Skeletal muscle tissue (tissue), 3 donors: ENCODE measurements at regions not wholly inside any gene's neighbourhood (a gene's known extent, or its start where the extent isn't known, plus 50 kb on each side); places are given as distances from the start of the nearest gene placed in this dataset.

ENCODE experiments used
- H3K27ac ChIP-seq: one replicate; pipeline ENCODE4 v1.7.0; 2013; ENCODE audit warnings: mild to moderate bottlenecking, low read depth, low read length, inconsistent platforms
- H3K27me3 ChIP-seq, 3 donors: one replicate each; pipeline ENCODE4 v1.7.0; 2013; ENCODE audit warnings: low read length in 3 of 3; ENCODE audit not compliant: control insufficient read depth in 3 of 3, insufficient read depth in 3 of 3
- H3K36me3 ChIP-seq, 3 donors: one replicate each; pipeline ENCODE4 v1.7.0; 2013; ENCODE audit warnings: low read length in 3 of 3; ENCODE audit not compliant: control insufficient read depth in 3 of 3, insufficient read depth in 3 of 3
- H3K4me1 ChIP-seq, 3 donors: one replicate each; pipeline ENCODE4 v1.7.0; 2013; ENCODE audit warnings: low read length in 3 of 3, mild to moderate bottlenecking in 3 of 3; ENCODE audit not compliant: control insufficient read depth in 3 of 3, insufficient read depth in 3 of 3
- H3K4me3 ChIP-seq, 3 donors: one replicate each; pipeline ENCODE4 v1.7.0; 2013; ENCODE audit warnings: low read length in 3 of 3
- H3K9ac ChIP-seq, 3 donors: one replicate each; pipeline ENCODE4 v1.7.0; 2013; ENCODE audit warnings: low read length in 3 of 3, mild to moderate bottlenecking in 3 of 3, moderate library complexity in 2 of 3, low read depth in 1 of 3
- H3K9me3 ChIP-seq, 3 donors: one replicate each; pipeline ENCODE4 v1.7.0; 2013; ENCODE audit warnings: low read length in 3 of 3; ENCODE audit not compliant: control insufficient read depth in 3 of 3
- donor health status: Osteomylitis.

DNA sequence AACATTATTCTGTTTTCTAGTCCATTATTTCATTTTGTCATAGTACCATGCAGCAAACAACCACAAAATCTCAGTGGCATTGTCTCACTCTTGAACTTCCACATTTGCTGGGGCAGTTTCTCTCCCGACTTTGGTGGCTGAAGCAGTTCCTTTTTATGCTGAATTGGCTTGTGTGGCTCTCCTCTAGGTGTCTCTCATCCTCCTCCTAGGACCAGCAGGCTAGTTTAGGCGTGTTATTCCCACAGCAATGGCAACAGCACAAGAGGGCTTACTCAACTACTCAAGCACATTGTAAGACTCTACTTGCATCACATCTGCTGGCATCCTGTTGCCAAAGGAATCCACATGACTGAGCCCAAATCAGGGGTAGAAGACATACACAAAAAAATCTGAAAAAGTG is 201.8 kb upstream of the KCNH8 start:
- H3K4me3 ChIP-seq: no peak overlapping the region
- no peaks in the 10 kb centered on the region for H3K36me3 ChIP-seq
- H3K4me1 ChIP-seq: no peaks in the 10 kb centered on the region
- no peak overlapping the region for H3K27ac ChIP-seq
- no peaks in the 10 kb centered on the region for H3K27me3 ChIP-seq
- H3K9ac ChIP-seq: no peak overlapping the region
- H3K9me3 ChIP-seq: peaks cover 0 to 2% (median 0%) of the 10 kb centered on the region in 3 donors

DNA sequence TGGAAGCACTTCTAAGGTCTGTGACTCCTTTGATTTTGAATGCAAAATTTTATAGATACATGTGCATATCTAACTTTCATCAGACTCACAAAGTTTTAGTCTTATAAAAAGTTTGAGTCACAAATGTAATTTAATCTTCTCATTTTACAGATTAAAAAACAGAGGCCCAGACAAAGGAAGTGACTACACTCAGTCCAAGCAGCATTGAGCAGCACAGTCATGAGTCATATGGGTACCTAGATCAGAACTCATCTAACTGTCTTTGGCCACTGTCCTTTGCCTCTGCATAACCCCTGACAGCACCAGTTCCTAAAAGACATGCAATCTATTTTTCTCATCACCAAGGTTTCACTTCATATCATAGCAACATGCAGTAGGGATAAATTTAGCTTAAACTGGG is 210.7 kb upstream of the KCNH8 start:
- Histone ChIP-seq H3K9me3 (no peaks in the 10 kb centered on the region), H3K4me3 (no peak overlapping the region), H3K4me1 (no peaks in the 10 kb centered on the region)

DNA sequence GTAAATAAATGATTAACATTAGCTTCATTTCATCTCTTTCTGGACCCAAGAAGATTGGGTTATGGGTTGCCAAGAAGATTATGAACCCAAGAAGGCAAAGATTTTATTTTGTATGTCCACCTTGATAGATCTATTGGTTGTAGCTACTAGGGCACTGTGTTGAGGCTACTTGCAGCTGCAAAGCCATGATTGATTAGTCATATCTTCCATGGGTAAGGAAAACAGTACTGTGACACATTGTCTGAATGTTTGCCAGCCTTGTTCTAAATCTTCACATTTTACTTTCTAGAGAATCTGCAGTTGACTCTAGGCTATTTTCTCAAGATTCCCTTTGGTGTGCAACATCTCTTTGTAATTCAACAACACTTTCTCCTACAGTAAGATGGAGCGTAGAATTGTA is 229.2 kb upstream of the KCNH8 start:
- no peaks in the 10 kb centered on the region for H3K27me3 ChIP-seq
- no peak overlapping the region for H3K9ac ChIP-seq
- no peaks in the 10 kb centered on the region for H3K36me3 ChIP-seq
- H3K27ac ChIP-seq: no peak overlapping the region
- H3K4me3 ChIP-seq: no peak overlapping the region
- no peaks in the 10 kb centered on the region for H3K4me1 ChIP-seq
- no peaks in the 10 kb centered on the region for H3K9me3 ChIP-seq

More for the DNA sequence above, 210.7 kb upstream of the KCNH8 start:
- no peak overlapping the region for H3K9ac ChIP-seq
- no peak overlapping the region for H3K27ac ChIP-seq
- no peaks in the 10 kb centered on the region for H3K27me3 ChIP-seq
- no peaks in the 10 kb centered on the region for H3K36me3 ChIP-seq

DNA sequence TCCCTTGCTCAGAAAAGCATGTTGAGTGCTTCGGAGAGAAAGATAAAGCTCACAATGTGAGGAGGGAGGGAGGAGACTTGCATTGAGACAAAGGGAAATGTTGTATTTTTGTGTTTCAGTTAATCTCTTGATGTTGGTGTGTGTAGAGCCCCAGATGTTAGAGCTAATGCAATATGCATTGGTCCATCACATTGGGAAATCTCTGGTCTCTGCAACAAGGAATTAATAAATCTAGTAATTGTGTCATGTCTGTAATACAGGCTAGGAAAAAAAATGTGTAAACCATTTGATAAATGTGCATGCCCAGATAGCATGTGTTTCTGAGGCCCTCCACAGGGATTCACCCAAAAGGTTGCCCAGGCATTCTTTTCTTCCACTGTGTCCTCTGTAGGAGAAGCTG is 230.4 kb upstream of the KCNH8 start:
- Histone ChIP-seq H3K27ac (no peak overlapping the region), H3K9me3 (no peaks in the 10 kb centered on the region)

DNA sequence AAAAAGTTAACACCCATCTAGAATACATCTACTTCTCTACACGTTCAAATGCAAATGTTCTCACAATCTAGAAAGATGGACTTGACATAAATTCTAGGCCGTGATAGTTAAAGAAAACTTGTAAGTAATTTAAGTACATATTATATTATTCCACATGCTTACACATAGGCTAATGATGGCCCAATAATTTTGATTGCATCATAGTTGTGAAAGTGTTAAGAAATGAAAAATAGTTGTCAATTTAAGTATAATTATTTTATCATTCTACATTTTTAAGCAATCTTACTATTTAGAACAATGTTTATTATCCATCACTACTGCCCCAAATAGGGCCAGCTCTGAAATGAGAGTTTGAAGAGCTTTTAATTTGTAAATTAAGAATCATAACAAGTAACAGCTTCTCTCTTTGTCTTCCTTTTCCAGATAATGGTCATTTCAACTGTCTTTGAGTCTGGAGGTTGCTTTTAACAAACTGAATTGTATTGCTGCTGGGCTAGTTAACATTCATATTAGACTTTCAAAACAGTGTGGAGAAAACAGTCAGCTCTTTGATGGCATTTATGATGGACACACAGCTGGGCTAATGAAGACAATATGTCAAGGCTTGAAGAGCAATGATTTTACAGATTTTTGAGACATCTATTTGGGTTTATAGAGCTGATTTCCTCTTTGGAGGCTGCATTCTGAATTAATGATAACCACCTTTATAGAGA is 246.1 kb upstream of the KCNH8 start:
- H3K4me1 ChIP-seq: no peaks in the 10 kb centered on the region
- no peak overlapping the region for H3K4me3 ChIP-seq
- no peaks in the 10 kb centered on the region for H3K36me3 ChIP-seq
- H3K27me3 ChIP-seq: no peaks in the 10 kb centered on the region
- no peaks in the 10 kb centered on the region for H3K9me3 ChIP-seq
- no peak overlapping the region for H3K9ac ChIP-seq
- no peak overlapping the region for H3K27ac ChIP-seq

More for the DNA sequence above, 230.4 kb upstream of the KCNH8 start:
- H3K9ac ChIP-seq: no peak overlapping the region
- H3K4me3 ChIP-seq: no peak overlapping the region
- no peaks in the 10 kb centered on the region for H3K27me3 ChIP-seq
- H3K36me3 ChIP-seq: no peaks in the 10 kb centered on the region
- no peaks in the 10 kb centered on the region for H3K4me1 ChIP-seq

DNA sequence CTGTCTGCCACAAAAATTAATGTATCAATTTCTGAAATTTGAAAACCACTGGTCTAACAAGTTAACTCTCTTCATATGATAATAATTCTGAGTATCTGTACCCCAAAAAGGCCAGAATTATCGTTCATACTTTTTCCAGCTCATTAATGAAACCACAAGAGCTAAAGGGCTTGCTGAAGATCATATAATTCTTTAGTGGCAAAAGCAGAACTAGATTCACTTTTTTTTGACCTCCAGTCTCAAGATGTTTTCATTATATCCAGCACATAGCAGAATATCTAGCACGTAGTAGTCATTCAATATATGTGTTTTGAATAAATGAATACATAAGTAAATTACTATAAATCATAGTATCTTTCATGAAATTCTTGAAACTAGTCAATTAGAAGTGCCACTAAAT is 246.7 kb upstream of the KCNH8 start:
- H3K9me3 ChIP-seq: no peaks in the 10 kb centered on the region
- H3K36me3 ChIP-seq: no peaks in the 10 kb centered on the region
- H3K4me3 ChIP-seq: no peak overlapping the region
- H3K27ac ChIP-seq: no peak overlapping the region
- no peaks in the 10 kb centered on the region for H3K4me1 ChIP-seq
- H3K27me3 ChIP-seq: no peaks in the 10 kb centered on the region
- no peak overlapping the region for H3K9ac ChIP-seq

DNA sequence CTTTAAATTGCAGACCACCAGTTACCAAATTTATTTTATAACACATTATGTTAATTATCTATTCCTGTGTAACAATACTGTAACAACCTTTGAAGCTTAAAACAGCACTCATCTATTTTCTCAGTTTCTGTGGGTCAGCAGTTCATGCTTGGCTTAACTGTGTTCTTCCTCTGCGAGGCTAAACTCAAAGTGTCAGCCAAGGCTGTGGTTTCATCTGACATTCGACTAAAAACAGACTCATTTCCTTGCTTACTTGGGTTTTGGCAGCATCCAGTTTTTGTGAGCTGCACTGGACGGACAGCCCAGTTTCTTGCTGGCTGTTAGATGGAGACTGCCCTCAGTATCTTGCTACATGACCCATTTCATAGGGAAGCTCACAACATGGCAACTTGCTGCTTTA is 247.3 kb upstream of the KCNH8 start:
- Histone ChIP-seq H3K4me3 (no peak overlapping the region), H3K9me3 (no peaks in the 10 kb centered on the region), H3K27me3 (no peaks in the 10 kb centered on the region), H3K4me1 (no peaks in the 10 kb centered on the region), H3K36me3 (no peaks in the 10 kb centered on the region), H3K9ac (no peak overlapping the region), H3K27ac (no peak overlapping the region)

DNA sequence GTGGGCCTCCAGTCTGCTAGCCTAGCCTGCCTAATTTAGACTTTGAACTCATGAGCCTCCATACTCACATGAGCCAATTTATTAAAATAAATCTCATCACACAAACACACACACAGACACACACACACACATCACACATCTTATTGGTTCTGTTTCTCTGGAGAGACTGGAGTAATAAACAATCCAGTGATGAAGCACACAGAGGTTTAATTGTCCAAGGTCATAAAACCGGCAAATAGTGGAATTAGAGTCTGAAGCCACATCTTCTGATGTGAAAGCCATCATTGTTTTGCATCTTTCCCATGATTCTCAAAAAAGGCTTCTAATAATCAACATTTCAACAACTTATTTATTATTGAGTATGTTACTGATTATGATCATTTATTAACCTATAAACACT is 249.4 kb upstream of the KCNH8 start:
- H3K9me3 ChIP-seq: no peaks in the 10 kb centered on the region
- no peak overlapping the region for H3K9ac ChIP-seq
- H3K27ac ChIP-seq: no peak overlapping the region
- no peaks in the 10 kb centered on the region for H3K4me1 ChIP-seq
- no peaks in the 10 kb centered on the region for H3K27me3 ChIP-seq
- H3K36me3 ChIP-seq: no peaks in the 10 kb centered on the region
- no peak overlapping the region for H3K4me3 ChIP-seq

DNA sequence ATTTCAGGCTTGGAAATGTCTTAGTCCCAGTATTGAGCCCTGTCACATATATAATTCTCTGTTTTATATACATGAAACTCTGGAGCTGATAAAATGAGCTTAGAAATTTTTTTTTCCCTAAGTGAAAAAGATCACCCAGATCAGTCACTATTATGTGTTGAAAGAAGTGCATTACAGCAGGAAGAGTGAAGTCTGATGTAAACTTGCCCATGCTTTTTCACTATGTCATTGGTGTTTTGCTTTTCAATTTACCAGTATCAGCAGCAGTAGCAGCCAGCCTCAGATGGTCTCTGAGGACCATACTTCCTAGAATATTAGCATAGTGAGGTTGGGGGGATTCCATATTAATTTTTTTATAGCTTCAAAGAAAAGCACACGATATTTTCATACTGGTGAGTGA is 255.6 kb upstream of the KCNH8 start:
- Histone ChIP-seq H3K27me3 (no peaks in the 10 kb centered on the region), H3K36me3 (no peaks in the 10 kb centered on the region), H3K4me1 (no peaks in the 10 kb centered on the region), H3K27ac (no peak overlapping the region), H3K9me3 (no peaks in the 10 kb centered on the region), H3K9ac (no peak overlapping the region), H3K4me3 (no peak overlapping the region)

DNA sequence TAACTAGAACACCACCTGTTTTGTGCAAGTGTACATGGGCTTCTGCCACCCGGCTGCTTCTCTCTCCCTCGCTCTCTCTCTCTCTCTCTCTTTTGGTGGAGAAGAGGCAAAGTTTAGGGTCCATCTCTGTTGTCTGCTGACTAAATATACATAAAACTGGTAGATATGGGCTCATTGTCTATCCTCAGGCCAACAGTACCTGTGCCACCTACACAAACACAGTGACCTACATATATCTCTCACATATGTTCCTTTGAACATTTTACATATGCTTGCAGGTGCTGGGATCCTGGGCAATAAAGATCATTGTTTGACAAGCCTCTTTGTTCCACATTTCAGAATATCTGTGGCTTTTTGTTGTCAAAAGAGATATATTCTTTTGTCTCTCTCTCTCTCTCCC is 256.3 kb upstream of the KCNH8 start:
- Histone ChIP-seq H3K9ac (no peak overlapping the region), H3K4me3 (no peak overlapping the region), H3K27ac (no peak overlapping the region), H3K4me1 (no peaks in the 10 kb centered on the region), H3K36me3 (no peaks in the 10 kb centered on the region), H3K27me3 (no peaks in the 10 kb centered on the region), H3K9me3 (no peaks in the 10 kb centered on the region)
